HL-60 (cell line): ENCODE measurements at regions not wholly inside any gene's neighbourhood (a gene's known extent, or its start where the extent isn't known, plus 50 kb on each side); places are given as distances from the start of the nearest gene placed in this dataset.

Experiments
- DNase-seq, 2 experiments: peaks; one replicate each; pipeline ENCODE4 v3.0.0-alpha.2; 2010 to 2020; ENCODE audit warnings: low read depth in 1 of 2, low spot score in 1 of 2
- H3K27ac ChIP-seq: fragments of 250-450 bp; sonication (Bioruptor Pico); replicated peaks from 2 replicates; pipeline ENCODE4 v1.5.1; 2020; ENCODE audit warnings: mild to moderate bottlenecking, moderate library complexity
- H3K27me3 ChIP-seq: fragments of 250-450 bp; sonication (Bioruptor Pico); 2 replicates; pipeline ENCODE4 v1.5.1; 2021; ENCODE audit warnings: mild to moderate bottlenecking, moderate library complexity; ENCODE audit not compliant: insufficient read depth, poor library complexity, severe bottlenecking
- H3K4me3 ChIP-seq: replicated peaks from 2 replicates; pipeline ENCODE4 v1.5.1; 2011; ENCODE audit warnings: mild to moderate bottlenecking, control low read depth, low read length; ENCODE audit not compliant: insufficient read depth
- CTCF ChIP-seq: IDR thresholded peaks from one replicate; pipeline ENCODE4 v1.5.1; 2011; ENCODE audit warnings: low read length, control low read depth, inconsistent platforms; ENCODE audit not compliant: insufficient read depth
- GABPA ChIP-seq: IDR thresholded peaks from 2 replicates; pipeline ENCODE4 v1.6.1; 2012; ENCODE audit warnings: low read depth
- POLR2AphosphoS5 ChIP-seq: IDR thresholded peaks from 2 replicates; pipeline ENCODE4 v1.6.1; 2012; ENCODE audit warnings: low read depth
- REST ChIP-seq: IDR thresholded peaks from 2 replicates; pipeline ENCODE4 v1.6.1; 2012; ENCODE audit warnings: low read depth; ENCODE audit not compliant: insufficient replicate concordance
- SPI1 ChIP-seq: IDR thresholded peaks from 2 replicates; pipeline ENCODE4 v1.6.1; 2012; ENCODE audit warnings: low read depth, mild to moderate bottlenecking, borderline replicate concordance

- H3K27ac ChIP-seq = no peak overlapping the region
- TF ChIP-seq GABPA (no peak), POLR2AphosphoS5 (no peak), CTCF (no peak), REST (no peak), SPI1 (no peak)
- H3K27me3 ChIP-seq = no peaks in the 10 kb centered on the region
- no peak overlapping the region for H3K4me3 ChIP-seq
- no peak for DNase-seq
These were observed 389.7 kb downstream of the PTPRU start for GRCh38 chr1:29626066-29626465.

- Histone ChIP-seq H3K27ac (no peak overlapping the region), H3K4me3 (no peak overlapping the region), H3K27me3 (no peaks in the 10 kb centered on the region)
- TF ChIP-seq SPI1 = no peak
- TF ChIP-seq CTCF = no peak
- TF ChIP-seq GABPA = no peak
- TF ChIP-seq REST = no peak
- TF ChIP-seq POLR2AphosphoS5 = no peak
- no peak for DNase-seq
These were observed 388.7 kb downstream of the PTPRU start for GRCh38 chr1:29625084-29625420.

GRCh38 chr1:29624320-29625083 is 388.2 kb downstream of the PTPRU start:
- H3K27ac ChIP-seq = no peak overlapping the region
- no peaks in the 10 kb centered on the region for H3K27me3 ChIP-seq
- TF ChIP-seq SPI1 = no peak
- TF ChIP-seq GABPA = no peak
- TF ChIP-seq CTCF = no peak
- no peak for TF ChIP-seq REST
- DNase-seq = no peak
- H3K4me3 ChIP-seq = no peak overlapping the region
